ENCODE measurements at regions not wholly inside any gene's neighbourhood (a gene's known extent, or its start where the extent isn't known, plus 50 kb on each side); places are given as distances from the start of the nearest gene placed in this dataset.

DNA sequence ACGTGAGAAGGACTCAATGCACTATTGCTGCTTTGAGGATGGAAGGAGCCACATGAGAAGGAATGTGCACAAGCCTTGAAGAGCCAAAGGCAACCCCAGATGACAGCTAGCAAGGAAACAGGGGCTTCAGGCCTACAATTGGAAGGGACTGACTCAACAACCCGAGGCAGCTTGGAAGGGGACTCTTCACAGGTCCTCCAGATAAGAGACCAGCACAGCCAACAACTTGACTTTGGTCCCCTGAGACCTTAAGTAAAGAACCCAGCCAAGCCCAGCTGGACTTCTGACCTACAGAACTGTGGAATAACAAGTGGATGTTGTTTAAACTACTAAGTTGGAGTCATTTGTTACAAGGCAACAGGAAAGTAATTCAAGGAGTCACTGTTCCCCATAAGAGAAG lies 277.2 kb downstream of the SUCLG1 start:
- Histone ChIP-seq H3K4me1 (ENCODE audit: insufficient read depth, low read length) (no peaks in the 10 kb centered on the region), H3K27me3 (ENCODE audit: insufficient read depth, low read length, poor library complexity) (no peaks in the 10 kb centered on the region), H3K79me2 (ENCODE audit: insufficient read depth, low read length) (no peaks in the 10 kb centered on the region), H3K36me3 (ENCODE audit: insufficient read depth, low read length) (no peaks in the 10 kb centered on the region), H2AFZ (ENCODE audit: low read depth, low read length) (no peak overlapping the region), H3K9me3 (ENCODE audit: insufficient read depth, low read length, severe bottlenecking) (no peaks in the 10 kb centered on the region), H3K27ac (ENCODE audit: low read length) (no peak overlapping the region), H4K20me1 (ENCODE audit: insufficient read depth, low read length) (no peaks in the 10 kb centered on the region), H3K4me2 (ENCODE audit: insufficient read depth, low read length) (no peak overlapping the region), H3K4me3 (ENCODE audit: low read depth in 1 of 2, low read length in 2 of 2) (no peak overlapping the region), H3K9ac (ENCODE audit: low read depth, low read length) (no peak overlapping the region)
- DNase-seq (no peak), ATAC-seq (ENCODE audit: insufficient read depth, low read depth) (no peak)
- TF ChIP-seq, protein P1, sequence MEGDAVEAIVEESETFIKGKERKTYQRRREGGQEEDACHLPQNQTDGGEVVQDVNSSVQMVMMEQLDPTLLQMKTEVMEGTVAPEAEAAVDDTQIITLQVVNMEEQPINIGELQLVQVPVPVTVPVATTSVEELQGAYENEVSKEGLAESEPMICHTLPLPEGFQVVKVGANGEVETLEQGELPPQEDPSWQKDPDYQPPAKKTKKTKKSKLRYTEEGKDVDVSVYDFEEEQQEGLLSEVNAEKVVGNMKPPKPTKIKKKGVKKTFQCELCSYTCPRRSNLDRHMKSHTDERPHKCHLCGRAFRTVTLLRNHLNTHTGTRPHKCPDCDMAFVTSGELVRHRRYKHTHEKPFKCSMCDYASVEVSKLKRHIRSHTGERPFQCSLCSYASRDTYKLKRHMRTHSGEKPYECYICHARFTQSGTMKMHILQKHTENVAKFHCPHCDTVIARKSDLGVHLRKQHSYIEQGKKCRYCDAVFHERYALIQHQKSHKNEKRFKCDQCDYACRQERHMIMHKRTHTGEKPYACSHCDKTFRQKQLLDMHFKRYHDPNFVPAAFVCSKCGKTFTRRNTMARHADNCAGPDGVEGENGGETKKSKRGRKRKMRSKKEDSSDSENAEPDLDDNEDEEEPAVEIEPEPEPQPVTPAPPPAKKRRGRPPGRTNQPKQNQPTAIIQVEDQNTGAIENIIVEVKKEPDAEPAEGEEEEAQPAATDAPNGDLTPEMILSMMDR (IDR thresholded peaks at IDR 0.05; ENCODE audit: borderline replicate concordance, extremely low read depth, low read length, poor library complexity, severe bottlenecking), result no peak
- TF ChIP-seq EZH2 (IDR thresholded peaks at IDR 0.05; ENCODE audit: borderline replicate concordance, low read depth, low read length, severe bottlenecking), result no peak

DNA sequence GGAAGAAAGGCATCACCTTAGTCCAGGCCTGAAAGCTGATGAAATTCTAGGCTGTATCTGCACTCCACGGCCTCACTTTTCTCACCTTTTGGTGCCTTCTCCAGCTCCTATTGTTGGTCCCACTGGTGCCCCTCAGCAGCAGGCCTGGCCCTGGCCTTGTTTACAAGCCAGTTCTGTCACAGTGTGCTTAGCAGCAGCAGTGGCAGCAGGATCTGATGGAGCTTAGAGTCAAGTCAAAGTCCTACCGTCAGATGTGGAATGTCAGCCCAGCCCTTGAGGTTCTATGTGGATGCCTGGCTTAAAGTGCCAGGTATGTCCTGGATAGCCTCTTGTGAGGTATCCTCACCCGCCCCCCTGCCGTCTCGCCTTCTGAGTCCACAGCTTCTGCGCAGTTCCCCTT lies 281.3 kb downstream of the SUCLG1 start:
- Histone ChIP-seq H2AFZ (ENCODE audit: low read depth, low read length) (no peak overlapping the region), H3K4me2 (ENCODE audit: insufficient read depth, low read length) (no peak overlapping the region), H3K9me3 (ENCODE audit: insufficient read depth, low read length, severe bottlenecking) (no peaks in the 10 kb centered on the region), H3K36me3 (ENCODE audit: insufficient read depth, low read length) (no peaks in the 10 kb centered on the region), H3K4me1 (ENCODE audit: insufficient read depth, low read length) (no peaks in the 10 kb centered on the region), H4K20me1 (ENCODE audit: insufficient read depth, low read length) (no peaks in the 10 kb centered on the region), H3K27ac (ENCODE audit: low read length) (no peak overlapping the region), H3K4me3 (ENCODE audit: low read depth in 1 of 2, low read length in 2 of 2) (no peak overlapping the region), H3K27me3 (ENCODE audit: insufficient read depth, low read length, poor library complexity) (no peaks in the 10 kb centered on the region), H3K9ac (ENCODE audit: low read depth, low read length) (no peak overlapping the region), H3K79me2 (ENCODE audit: insufficient read depth, low read length) (no peaks in the 10 kb centered on the region)
- no peak for DNase-seq
- TF ChIP-seq EZH2 (IDR thresholded peaks at IDR 0.05; ENCODE audit: borderline replicate concordance, low read depth, low read length, severe bottlenecking), result no peak
- TF ChIP-seq, protein P1 (IDR thresholded peaks at IDR 0.05; ENCODE audit: borderline replicate concordance, extremely low read depth, low read length, poor library complexity, severe bottlenecking), result no peak
- no peak for ATAC-seq (ENCODE audit: insufficient read depth, low read depth)

DNA sequence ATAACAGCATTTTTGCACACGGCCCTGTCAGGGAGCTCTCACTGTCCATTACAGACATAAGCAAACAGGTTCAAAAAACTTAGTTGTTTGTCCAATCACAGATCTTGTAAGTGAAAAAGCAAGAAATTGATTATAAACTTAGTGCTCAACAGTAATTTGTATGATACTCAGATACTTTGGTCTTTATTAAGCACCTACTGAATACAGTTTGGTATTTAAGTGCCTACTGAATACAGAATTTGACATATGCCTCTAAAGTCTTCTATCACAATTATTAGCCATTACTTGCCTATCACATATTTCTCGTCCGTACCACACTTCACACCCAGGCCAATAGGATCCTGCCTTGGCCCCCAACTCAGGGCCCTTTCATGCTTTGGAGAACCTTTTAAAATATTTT lies 283.1 kb downstream of the SUCLG1 start:
- DNase-seq (no peak), ATAC-seq (ENCODE audit: insufficient read depth, low read depth) (no peak)
- H3K9me3 ChIP-seq (ENCODE audit: insufficient read depth, low read length, severe bottlenecking), result no peaks in the 10 kb centered on the region

More for the DNA sequence above, 283.1 kb downstream of the SUCLG1 start:
- Histone ChIP-seq H3K9ac (ENCODE audit: low read depth, low read length) (no peak overlapping the region), H4K20me1 (ENCODE audit: insufficient read depth, low read length) (no peaks in the 10 kb centered on the region), H3K4me1 (ENCODE audit: insufficient read depth, low read length) (no peaks in the 10 kb centered on the region), H3K79me2 (ENCODE audit: insufficient read depth, low read length) (no peaks in the 10 kb centered on the region), H3K4me3 (ENCODE audit: low read depth in 1 of 2, low read length in 2 of 2) (no peak overlapping the region), H3K27ac (ENCODE audit: low read length) (no peak overlapping the region), H3K4me2 (ENCODE audit: insufficient read depth, low read length) (no peak overlapping the region), H2AFZ (ENCODE audit: low read depth, low read length) (no peak overlapping the region), H3K36me3 (ENCODE audit: insufficient read depth, low read length) (no peaks in the 10 kb centered on the region), H3K27me3 (ENCODE audit: insufficient read depth, low read length, poor library complexity) (no peaks in the 10 kb centered on the region)
- TF ChIP-seq EZH2 (IDR thresholded peaks at IDR 0.05; ENCODE audit: borderline replicate concordance, low read depth, low read length, severe bottlenecking), result no peak
- TF ChIP-seq, protein P1 (IDR thresholded peaks at IDR 0.05; ENCODE audit: borderline replicate concordance, extremely low read depth, low read length, poor library complexity, severe bottlenecking), result no peak
